Liver (tissue), 3 donors: ENCODE measurements at regions not wholly inside any gene's neighbourhood (a gene's known extent, or its start where the extent isn't known, plus 50 kb on each side); places are given as distances from the start of the nearest gene placed in this dataset.
"Not testable (repeated sequence)": the region's sequence is repeated elsewhere in the genome, so short reads cannot be mapped to it uniquely, and the experiment has no call there.

Experiments
- EGR1 ChIP-seq, 2 donors: IDR thresholded peaks; 2 replicates each; pipeline ENCODE4 v1.6.1; 2016 to 2018; ENCODE audit warnings: antibody characterized with exemption in 2 of 2, low read depth in 2 of 2
- JUND ChIP-seq, 2 donors: IDR thresholded peaks; 2 replicates each; pipeline ENCODE4 v1.6.1; 2016; ENCODE audit warnings: antibody characterized with exemption in 2 of 2
- RAD21 ChIP-seq, 2 donors: IDR thresholded peaks; 2 replicates each; pipeline ENCODE4 v1.6.1; 2016; ENCODE audit warnings: antibody characterized with exemption in 2 of 2, mild to moderate bottlenecking in 2 of 2
- TAF1 ChIP-seq: conservative IDR thresholded peaks from 2 replicates; pipeline ENCODE4 v1.6.1; 2016; ENCODE audit warnings: antibody characterized with exemption, mild to moderate bottlenecking
- TF ChIP-seq, protein P1 (sequence below): fragments of 150-350 bp; IDR thresholded peaks from 2 replicates; pipeline ENCODE4 v1.5.1; 2017; ENCODE audit warnings: improper control_type of control experiment, low read depth, low read length; ENCODE audit not compliant: missing input control
- TF ChIP-seq, protein P2 (sequence below): IDR thresholded peaks from 2 replicates; pipeline ENCODE4 v1.6.1; 2016; ENCODE audit warnings: antibody characterized with exemption
- donor health status: healthy.
- donor health status: healthy.

DNA sequence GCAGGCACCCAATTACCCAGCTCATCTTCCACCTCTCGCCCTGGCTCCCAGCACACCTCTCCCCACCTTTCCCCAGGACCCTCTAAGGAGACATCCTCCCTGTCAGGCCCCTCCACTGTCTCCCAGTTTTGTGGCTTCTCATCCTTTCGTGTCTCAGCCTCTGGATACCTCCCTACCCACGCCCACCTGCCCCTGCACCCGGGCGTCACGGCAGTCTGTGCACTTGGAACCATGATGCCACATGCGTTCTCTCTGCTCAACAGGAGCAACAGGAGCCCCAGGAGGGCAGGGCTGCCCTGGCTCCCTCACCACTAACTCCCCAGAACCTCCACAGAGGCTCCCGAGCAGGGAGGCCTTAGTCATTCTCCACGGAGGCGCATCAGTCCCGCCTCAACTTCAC, 472.8 kb downstream of the TP53TG3F start:
- TF ChIP-seq, protein P1, sequence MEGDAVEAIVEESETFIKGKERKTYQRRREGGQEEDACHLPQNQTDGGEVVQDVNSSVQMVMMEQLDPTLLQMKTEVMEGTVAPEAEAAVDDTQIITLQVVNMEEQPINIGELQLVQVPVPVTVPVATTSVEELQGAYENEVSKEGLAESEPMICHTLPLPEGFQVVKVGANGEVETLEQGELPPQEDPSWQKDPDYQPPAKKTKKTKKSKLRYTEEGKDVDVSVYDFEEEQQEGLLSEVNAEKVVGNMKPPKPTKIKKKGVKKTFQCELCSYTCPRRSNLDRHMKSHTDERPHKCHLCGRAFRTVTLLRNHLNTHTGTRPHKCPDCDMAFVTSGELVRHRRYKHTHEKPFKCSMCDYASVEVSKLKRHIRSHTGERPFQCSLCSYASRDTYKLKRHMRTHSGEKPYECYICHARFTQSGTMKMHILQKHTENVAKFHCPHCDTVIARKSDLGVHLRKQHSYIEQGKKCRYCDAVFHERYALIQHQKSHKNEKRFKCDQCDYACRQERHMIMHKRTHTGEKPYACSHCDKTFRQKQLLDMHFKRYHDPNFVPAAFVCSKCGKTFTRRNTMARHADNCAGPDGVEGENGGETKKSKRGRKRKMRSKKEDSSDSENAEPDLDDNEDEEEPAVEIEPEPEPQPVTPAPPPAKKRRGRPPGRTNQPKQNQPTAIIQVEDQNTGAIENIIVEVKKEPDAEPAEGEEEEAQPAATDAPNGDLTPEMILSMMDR = not testable (repeated sequence)
- not testable (repeated sequence) for TF ChIP-seq TAF1; RAD21 (IDR thresholded peaks at IDR 0.05); EGR1 (IDR thresholded peaks at IDR 0.05; ENCODE audit: low read depth in 2 of 2); JUND (IDR thresholded peaks at IDR 0.05)
- TF ChIP-seq, protein P2, sequence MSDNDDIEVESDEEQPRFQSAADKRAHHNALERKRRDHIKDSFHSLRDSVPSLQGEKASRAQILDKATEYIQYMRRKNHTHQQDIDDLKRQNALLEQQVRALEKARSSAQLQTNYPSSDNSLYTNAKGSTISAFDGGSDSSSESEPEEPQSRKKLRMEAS = not testable (repeated sequence)
